ENCODE measurements at regions not wholly inside any gene's neighbourhood (a gene's known extent, or its start where the extent isn't known, plus 50 kb on each side); places are given as distances from the start of the nearest gene placed in this dataset.

GRCh38 chr2:17136231-17136630, 382.0 kb downstream of the RAD51AP2 start:
- no peak for DNase-seq (ENCODE audit: low read depth, low spot score)
- intact Hi-C loops (cut with micrococcal nuclease; ENCODE audit: unreplicated experiment), result no loop called here
- Histone ChIP-seq H3K27ac (ENCODE audit: low read length) (no peak overlapping the region), H3K9me3 (ENCODE audit: control insufficient read depth, insufficient read depth, low read depth, low read length) (no peaks in the 10 kb centered on the region), H3K36me3 (ENCODE audit: control insufficient read depth, insufficient read depth, low read length) (no peaks in the 10 kb centered on the region), H3K4me3 (ENCODE audit: low read depth in 2 of 2, low read length in 2 of 2) (no peak overlapping the region), H3K4me1 (ENCODE audit: control insufficient read depth, insufficient read depth, low read length) (no peaks in the 10 kb centered on the region), H3K27me3 (ENCODE audit: control insufficient read depth, insufficient read depth, low read length) (no peaks in the 10 kb centered on the region)
- in situ Hi-C loops (cut with HindIII; ENCODE audit: low pct_unique_long_range_greater_than_20kb, low sequenced_read_pairs), result no loop called here
- TF ChIP-seq TCF7L2 (IDR thresholded peaks at IDR 0.05; ENCODE audit: low read depth, low read length) (no peak), POLR2AphosphoS5 (IDR thresholded peaks at IDR 0.05; ENCODE audit: low read depth, low read length) (no peak), SIN3A (IDR thresholded peaks at IDR 0.05; ENCODE audit: borderline replicate concordance, insufficient read depth, low read depth, low read length) (no peak), CTCF (IDR thresholded peaks at IDR 0.05) (no peak), REST (IDR thresholded peaks at IDR 0.05; ENCODE audit: insufficient read depth in 1 of 2, low read depth in 2 of 2, low read length in 1 of 2) (no peak)
- CTCF ChIA-PET, result no interaction called here
- no peak for ATAC-seq
- POLR2A ChIA-PET, result no interaction called here
- BruUV-seq (replicated peaks), result no TSS peak

GRCh38 chr2:17135619-17136018, 382.6 kb downstream of the RAD51AP2 start:
- POLR2A ChIA-PET, result no interaction called here
- BruUV-seq (replicated peaks), result no TSS peak
- DNase-seq (ENCODE audit: low read depth, low spot score), result no peak
- H3K36me3 ChIP-seq (ENCODE audit: control insufficient read depth, insufficient read depth, low read length), result no peaks in the 10 kb centered on the region
- TF ChIP-seq POLR2AphosphoS5 (IDR thresholded peaks at IDR 0.05; ENCODE audit: low read depth, low read length), result no peak
- no peak for TF ChIP-seq CTCF (IDR thresholded peaks at IDR 0.05)
- no peak for TF ChIP-seq TCF7L2 (IDR thresholded peaks at IDR 0.05; ENCODE audit: low read depth, low read length)
- TF ChIP-seq SIN3A (IDR thresholded peaks at IDR 0.05; ENCODE audit: borderline replicate concordance, insufficient read depth, low read depth, low read length), result no peak
- TF ChIP-seq REST (IDR thresholded peaks at IDR 0.05; ENCODE audit: insufficient read depth in 1 of 2, low read depth in 2 of 2, low read length in 1 of 2), result no peak
- H3K27ac ChIP-seq (ENCODE audit: low read length), result no peak overlapping the region
- CTCF ChIA-PET, result no interaction called here
- in situ Hi-C loops (cut with HindIII; ENCODE audit: low pct_unique_long_range_greater_than_20kb, low sequenced_read_pairs) (no loop called here), intact Hi-C loops (cut with micrococcal nuclease; ENCODE audit: unreplicated experiment) (no loop called here)
- no peaks in the 10 kb centered on the region for H3K27me3 ChIP-seq (ENCODE audit: control insufficient read depth, insufficient read depth, low read length)
- ATAC-seq, result no peak
- H3K4me3 ChIP-seq (ENCODE audit: low read depth in 2 of 2, low read length in 2 of 2), result no peak overlapping the region
- H3K4me1 ChIP-seq (ENCODE audit: control insufficient read depth, insufficient read depth, low read length), result no peaks in the 10 kb centered on the region
- H3K9me3 ChIP-seq (ENCODE audit: control insufficient read depth, insufficient read depth, low read depth, low read length), result no peaks in the 10 kb centered on the region

Data from Panc1 (cell line).